ENCODE measurements at regions not wholly inside any gene's neighbourhood (a gene's known extent, or its start where the extent isn't known, plus 50 kb on each side); places are given as distances from the start of the nearest gene placed in this dataset.

DNA sequence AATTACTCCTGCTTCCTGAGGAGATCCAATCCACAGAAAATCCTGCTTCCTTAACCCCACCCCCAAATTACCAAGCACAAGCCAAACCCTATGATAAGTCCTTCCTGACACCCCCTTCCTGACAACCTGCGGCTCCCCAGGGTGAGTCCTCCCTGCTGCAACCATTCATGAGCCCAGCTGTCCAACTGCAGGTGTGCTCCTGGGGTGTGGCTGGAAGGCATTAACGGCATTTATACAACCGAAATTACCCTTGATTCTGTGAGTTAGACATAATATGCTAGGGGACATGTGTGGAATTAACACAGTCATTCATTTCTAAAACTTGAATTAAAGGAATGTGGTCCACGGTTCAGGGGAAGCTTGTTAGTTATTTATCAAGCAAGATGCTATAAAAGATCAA, 119.0 kb upstream of the ALKAL2 start:
- no peak overlapping the region for H3K4me3 ChIP-seq (ENCODE audit: low read depth, low read length)
- TF ChIP-seq, protein P1, sequence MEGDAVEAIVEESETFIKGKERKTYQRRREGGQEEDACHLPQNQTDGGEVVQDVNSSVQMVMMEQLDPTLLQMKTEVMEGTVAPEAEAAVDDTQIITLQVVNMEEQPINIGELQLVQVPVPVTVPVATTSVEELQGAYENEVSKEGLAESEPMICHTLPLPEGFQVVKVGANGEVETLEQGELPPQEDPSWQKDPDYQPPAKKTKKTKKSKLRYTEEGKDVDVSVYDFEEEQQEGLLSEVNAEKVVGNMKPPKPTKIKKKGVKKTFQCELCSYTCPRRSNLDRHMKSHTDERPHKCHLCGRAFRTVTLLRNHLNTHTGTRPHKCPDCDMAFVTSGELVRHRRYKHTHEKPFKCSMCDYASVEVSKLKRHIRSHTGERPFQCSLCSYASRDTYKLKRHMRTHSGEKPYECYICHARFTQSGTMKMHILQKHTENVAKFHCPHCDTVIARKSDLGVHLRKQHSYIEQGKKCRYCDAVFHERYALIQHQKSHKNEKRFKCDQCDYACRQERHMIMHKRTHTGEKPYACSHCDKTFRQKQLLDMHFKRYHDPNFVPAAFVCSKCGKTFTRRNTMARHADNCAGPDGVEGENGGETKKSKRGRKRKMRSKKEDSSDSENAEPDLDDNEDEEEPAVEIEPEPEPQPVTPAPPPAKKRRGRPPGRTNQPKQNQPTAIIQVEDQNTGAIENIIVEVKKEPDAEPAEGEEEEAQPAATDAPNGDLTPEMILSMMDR (IDR thresholded peaks at IDR 0.05; ENCODE audit: insufficient read depth, low read depth, low read length, missing control alignments), result no peak
- no peak for DNase-seq (ENCODE audit: low read depth)

DNA sequence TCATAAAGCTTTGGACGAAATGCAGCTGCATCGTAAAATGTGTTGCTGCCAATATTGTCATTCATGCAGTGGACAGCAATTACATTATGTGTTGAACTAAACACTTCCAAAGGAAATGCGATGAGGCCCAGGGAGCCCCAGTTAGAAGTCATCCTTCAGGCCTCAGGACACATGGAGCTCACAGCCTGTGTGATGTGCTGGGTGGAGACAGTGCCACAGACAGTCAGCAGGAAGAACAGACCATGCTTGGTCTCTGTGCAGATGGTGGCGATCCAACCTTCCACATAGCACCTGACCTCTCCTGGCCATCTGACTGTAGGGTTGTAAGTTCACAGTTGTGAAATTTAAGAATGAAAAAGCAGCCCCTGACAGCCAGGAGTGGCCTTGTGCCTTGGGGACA, 118.3 kb upstream of the ALKAL2 start:
- DNase-seq (ENCODE audit: low read depth), result no peak
- no peak overlapping the region for H3K4me3 ChIP-seq (ENCODE audit: low read depth, low read length)
- TF ChIP-seq, protein P1 (IDR thresholded peaks at IDR 0.05; ENCODE audit: insufficient read depth, low read depth, low read length, missing control alignments), result no peak

DNA sequence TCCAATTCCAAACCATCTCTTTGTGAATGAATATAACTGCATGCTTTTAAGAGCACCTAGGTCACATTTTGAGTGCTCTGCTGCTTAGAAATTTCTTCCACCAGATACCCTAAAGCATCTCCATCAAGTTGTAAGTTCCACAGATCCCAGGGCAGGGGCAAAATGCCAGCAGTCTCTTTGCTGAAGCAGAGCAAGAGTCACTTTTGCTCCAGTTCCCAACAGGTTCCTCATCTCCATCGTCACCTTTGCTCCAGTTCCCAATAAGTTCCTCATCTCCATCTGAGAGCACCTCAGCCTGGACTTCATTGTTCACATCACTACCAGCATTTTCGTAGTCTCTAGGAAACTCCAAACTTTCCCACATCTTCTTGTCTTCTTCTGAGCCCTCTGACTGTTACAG, 116.7 kb upstream of the ALKAL2 start:
- TF ChIP-seq, protein P1 (IDR thresholded peaks at IDR 0.05; ENCODE audit: insufficient read depth, low read depth, low read length, missing control alignments), result no peak
- DNase-seq (ENCODE audit: low read depth), result no peak
- H3K4me3 ChIP-seq (ENCODE audit: low read depth, low read length), result no peak overlapping the region

- TF ChIP-seq, protein P1 (IDR thresholded peaks at IDR 0.05; ENCODE audit: insufficient read depth, low read depth, low read length, missing control alignments), result no peak
- no peak overlapping the region for H3K4me3 ChIP-seq (ENCODE audit: low read depth, low read length)
- DNase-seq (ENCODE audit: low read depth), result no peak
Measured at GRCh38 chr2:403682-404081, 115.8 kb upstream of the ALKAL2 start.

GRCh38 chr2:402721-403120, 114.8 kb upstream of the ALKAL2 start:
- no peak for DNase-seq (ENCODE audit: low read depth)
- TF ChIP-seq, protein P1 (IDR thresholded peaks at IDR 0.05; ENCODE audit: insufficient read depth, low read depth, low read length, missing control alignments), result no peak
- H3K4me3 ChIP-seq (ENCODE audit: low read depth, low read length), result no peak overlapping the region

GRCh38 chr2:402206-402605, 114.3 kb upstream of the ALKAL2 start:
- no peak overlapping the region for H3K4me3 ChIP-seq (ENCODE audit: low read depth, low read length)
- TF ChIP-seq, protein P1 (IDR thresholded peaks at IDR 0.05; ENCODE audit: insufficient read depth, low read depth, low read length, missing control alignments), result no peak

DNA sequence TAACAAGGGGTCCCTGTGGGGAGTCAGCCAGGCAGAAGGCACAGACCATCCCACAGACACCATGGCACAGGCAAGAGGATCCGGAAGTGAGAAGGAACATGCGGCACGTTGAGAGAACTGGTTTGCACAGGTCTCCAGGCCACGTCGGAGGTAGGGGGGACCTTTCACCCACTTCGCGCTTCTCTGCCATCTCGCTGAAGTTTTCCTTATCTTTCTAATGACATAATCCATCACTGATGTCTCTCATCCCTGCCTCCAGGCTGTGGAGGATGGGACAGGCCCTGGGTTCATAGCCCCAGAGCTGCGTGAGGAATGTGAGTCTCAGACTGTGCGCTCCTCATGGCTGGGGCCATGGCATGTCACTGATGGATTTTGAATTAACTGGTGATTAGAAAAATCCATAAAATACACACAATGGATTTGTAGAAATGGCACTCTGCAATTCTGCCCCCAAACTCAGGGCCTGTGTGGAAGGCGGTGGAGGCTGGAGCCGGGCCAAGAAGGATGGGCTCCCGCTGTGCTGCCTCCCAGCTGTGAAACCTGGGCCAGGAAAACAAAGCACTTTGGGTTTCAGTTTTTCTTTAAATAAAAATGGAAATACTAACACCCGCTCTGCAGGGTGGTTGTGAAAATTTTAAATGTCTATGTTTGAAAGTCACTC, 113.3 kb upstream of the ALKAL2 start:
- TF ChIP-seq, protein P1 (IDR thresholded peaks at IDR 0.05; ENCODE audit: insufficient read depth, low read depth, low read length, missing control alignments), result no peak
- DNase-seq (ENCODE audit: low read depth), result no peak
- H3K4me3 ChIP-seq (ENCODE audit: low read depth, low read length), result no peak overlapping the region

More at GRCh38 chr2:402206-402605, 114.3 kb upstream of the ALKAL2 start:
- DNase-seq (ENCODE audit: low read depth), result no peak
